ENCODE measurements at regions not wholly inside any gene's neighbourhood (a gene's known extent, or its start where the extent isn't known, plus 50 kb on each side); places are given as distances from the start of the nearest gene placed in this dataset.
"Not testable (repeated sequence)": the region's sequence is repeated elsewhere in the genome, so short reads cannot be mapped to it uniquely, and the experiment has no call there.

GRCh38 chr5:1651971-1652872 lies 128.5 kb upstream of the LPCAT1 start:
- peak; percentile 45 for DNase-seq

GRCh38 chr5:1651250-1651649 lies 127.5 kb upstream of the LPCAT1 start:
- no peak for DNase-seq

- no peak for DNase-seq
These were observed 125.8 kb upstream of the LPCAT1 start for GRCh38 chr5:1649554-1649953.

- DNase-seq, result no peak
These were observed 125.0 kb upstream of the LPCAT1 start for GRCh38 chr5:1648806-1649205.

- no peak for DNase-seq
These were observed 123.8 kb upstream of the LPCAT1 start for GRCh38 chr5:1647580-1647979.

GRCh38 chr5:1644810-1645571 lies 121.2 kb upstream of the LPCAT1 start:
- DNase-seq, result peak; percentile 88

GRCh38 chr5:1644393-1644809 lies 120.6 kb upstream of the LPCAT1 start:
- not testable (repeated sequence) for DNase-seq

- DNase-seq, result no peak
These were observed 120.1 kb upstream of the LPCAT1 start for GRCh38 chr5:1643651-1644392.

GRCh38 chr5:1642621-1643061 lies 118.9 kb upstream of the LPCAT1 start:
- no peak for DNase-seq

GRCh38 chr5:1642221-1642620 lies 118.5 kb upstream of the LPCAT1 start:
- DNase-seq, result no peak

- peak; percentile 91 for DNase-seq
These were observed 117.9 kb upstream of the LPCAT1 start for GRCh38 chr5:1641560-1642166.

- no peak for DNase-seq
These were observed 117.3 kb upstream of the LPCAT1 start for GRCh38 chr5:1641041-1641440.

- DNase-seq, result no peak
These were observed 116.7 kb upstream of the LPCAT1 start for GRCh38 chr5:1640421-1640881.

GRCh38 chr5:1639757-1640156 lies 116.0 kb upstream of the LPCAT1 start:
- DNase-seq, result no peak

- DNase-seq, result no peak
These were observed 115.1 kb upstream of the LPCAT1 start for GRCh38 chr5:1638658-1639400.

GRCh38 chr5:1637639-1638481 lies 114.1 kb upstream of the LPCAT1 start:
- no peak for DNase-seq

GRCh38 chr5:1636981-1637638 lies 113.3 kb upstream of the LPCAT1 start:
- no peak for DNase-seq

- not testable (repeated sequence) for DNase-seq
These were observed 112.5 kb upstream of the LPCAT1 start for GRCh38 chr5:1636208-1636770.

- not testable (repeated sequence) for DNase-seq
These were observed 111.7 kb upstream of the LPCAT1 start for GRCh38 chr5:1635477-1635876.

GRCh38 chr5:1634337-1634661 lies 110.5 kb upstream of the LPCAT1 start:
- peak; percentile 34 for DNase-seq

All from islet precursor cell (in vitro differentiated cells).